GM12892 (cell line): ENCODE measurements at regions not wholly inside any gene's neighbourhood (a gene's known extent, or its start where the extent isn't known, plus 50 kb on each side); places are given as distances from the start of the nearest gene placed in this dataset.

ENCODE experiments used
- POLR2A ChIP-seq: IDR thresholded peaks from 2 replicates; pipeline ENCODE4 v1.6.1; 2011; ENCODE audit warnings: low read depth, low read length, control low read depth
- TAF1 ChIP-seq: IDR thresholded peaks from 2 replicates; pipeline ENCODE4 v1.6.1; 2011; ENCODE audit warnings: low read depth, mild to moderate bottlenecking, control low read depth, low read length, borderline replicate concordance

- TF ChIP-seq POLR2A (no peak), TAF1 (no peak)
Observed at GRCh38 chr6:12367412-12367811, 77.3 kb downstream of the EDN1 start.
